GM19351 (cell line): ENCODE measurements at regions not wholly inside any gene's neighbourhood (a gene's known extent, or its start where the extent isn't known, plus 50 kb on each side); places are given as distances from the start of the nearest gene placed in this dataset.
A peak's percentile ranks its signal among the peaks of the same experiment; 100 is the strongest.

ENCODE experiments used
- ATAC-seq: cut with Tn5 transposase; IDR thresholded peaks from one replicate; pipeline ENCODE4 v1.9.1; 2021; ENCODE audit warnings: mild to moderate bottlenecking, moderate library complexity; ENCODE audit not compliant: unreplicated experiment

DNA sequence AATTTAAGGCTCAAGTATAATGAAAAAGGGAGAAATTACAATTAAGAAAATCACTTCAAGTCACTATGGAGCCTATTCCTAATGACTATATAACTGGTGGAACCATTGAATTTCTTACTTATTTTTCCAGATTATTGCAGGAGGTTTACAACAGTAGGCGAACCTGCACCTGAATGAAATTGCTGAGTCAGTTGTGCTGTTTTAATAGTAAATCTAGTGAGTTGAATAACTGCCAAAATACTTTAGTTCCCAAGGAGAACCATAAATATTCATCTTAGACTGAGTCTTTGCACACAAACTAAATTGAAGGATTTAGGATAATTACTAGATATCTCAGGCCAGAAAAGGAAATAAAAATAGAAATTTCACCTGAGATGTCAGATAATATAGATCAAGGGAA is 1052.8 kb downstream of the NAALADL2 start:
- ATAC-seq = no peak

DNA sequence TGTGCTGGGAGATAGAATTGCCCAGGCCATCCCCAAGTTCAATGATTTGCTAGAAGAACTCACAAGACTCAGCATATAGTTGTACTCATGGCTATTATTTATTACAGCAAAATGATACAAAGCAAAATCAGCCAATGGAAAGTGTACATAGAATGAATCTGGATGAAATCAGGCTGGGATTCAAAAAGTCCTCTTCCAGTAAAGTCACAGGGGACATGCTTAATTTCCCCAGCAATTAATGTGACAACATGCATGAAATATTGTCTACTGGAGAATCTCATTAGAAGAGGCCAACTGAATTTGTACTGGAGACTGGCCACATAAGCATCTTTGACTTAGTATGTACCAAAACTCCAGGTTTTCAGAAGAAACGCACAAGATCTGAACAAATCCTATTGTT is 1043.1 kb downstream of the NAALADL2 start:
- no peak for ATAC-seq

DNA sequence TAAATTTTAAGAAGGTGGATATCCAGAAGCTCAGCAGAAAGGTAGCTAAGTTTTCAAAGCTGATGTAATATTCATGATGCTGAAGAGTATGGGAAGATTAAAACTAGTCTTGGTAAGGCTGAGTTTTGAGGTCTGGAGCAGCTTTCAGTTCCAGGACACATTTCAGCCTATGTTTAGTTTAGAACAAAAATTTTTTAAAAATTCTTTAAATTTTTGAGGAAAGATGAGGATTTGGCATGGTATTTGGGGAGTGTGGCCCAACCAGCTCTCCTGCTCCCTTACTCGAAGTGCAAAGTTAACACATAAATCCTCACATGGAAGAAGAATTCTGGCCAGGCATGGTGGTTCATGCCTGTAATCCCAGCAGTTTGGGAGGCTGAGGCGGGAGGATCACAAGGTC is 1039.1 kb downstream of the NAALADL2 start:
- ATAC-seq = no peak

DNA sequence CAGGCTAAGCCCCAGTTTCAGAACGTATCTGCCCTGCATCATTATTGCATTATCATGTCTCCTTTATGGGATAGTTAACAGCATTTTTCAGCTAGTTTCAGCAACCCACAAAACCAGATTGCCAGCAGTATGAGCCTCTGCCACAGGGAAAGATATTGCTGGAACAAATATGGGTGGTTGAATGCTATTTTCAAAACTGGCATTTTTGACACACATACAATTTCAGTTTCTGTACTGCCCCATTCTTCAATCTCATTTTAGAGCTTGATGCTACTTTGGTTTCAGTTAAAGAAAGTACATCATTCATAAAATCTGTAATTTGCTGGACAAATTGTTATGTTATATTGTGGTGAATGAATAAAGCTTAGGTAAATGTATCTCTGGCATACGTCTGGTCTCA is 1037.5 kb downstream of the NAALADL2 start:
- ATAC-seq = no peak

DNA sequence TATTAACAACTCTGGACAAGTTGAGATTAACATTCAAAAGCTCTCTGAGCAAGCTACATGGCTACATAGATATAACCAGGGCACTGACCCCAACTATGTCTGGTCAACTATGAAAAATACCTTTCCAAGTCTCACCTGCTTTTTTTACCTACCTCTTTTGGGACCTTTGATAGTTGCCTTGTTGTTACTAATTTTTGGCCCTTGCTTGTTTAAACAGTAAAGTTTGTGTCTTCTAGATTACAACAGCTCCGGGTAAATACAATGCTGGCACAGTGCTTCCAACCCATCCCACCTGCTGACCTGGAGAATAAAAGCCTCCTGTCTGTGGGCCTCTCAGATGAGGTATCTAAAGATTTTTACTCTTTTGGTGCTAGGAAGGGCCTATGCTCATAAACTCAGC is 1036.6 kb downstream of the NAALADL2 start:
- ATAC-seq = no peak

DNA sequence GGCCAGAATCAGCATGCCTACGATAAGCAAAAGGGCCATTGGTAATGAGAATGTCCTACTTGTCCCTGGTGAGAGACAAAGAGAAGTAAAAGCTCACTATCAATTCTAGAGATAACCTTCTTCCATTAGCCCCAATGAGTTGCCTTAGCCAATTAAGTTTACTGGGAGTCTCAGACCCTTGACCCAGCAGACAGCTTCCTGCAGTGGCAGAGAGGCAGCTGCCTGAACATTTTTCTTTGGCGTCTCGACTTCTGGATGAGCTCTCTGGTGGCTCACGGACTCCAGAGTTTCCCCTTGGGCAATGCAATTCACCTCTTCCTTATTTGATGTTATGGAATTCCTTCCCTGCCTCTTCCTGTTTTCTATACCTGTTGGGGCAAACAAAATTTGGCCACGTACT is 1034.4 kb downstream of the NAALADL2 start:
- no peak for ATAC-seq

DNA sequence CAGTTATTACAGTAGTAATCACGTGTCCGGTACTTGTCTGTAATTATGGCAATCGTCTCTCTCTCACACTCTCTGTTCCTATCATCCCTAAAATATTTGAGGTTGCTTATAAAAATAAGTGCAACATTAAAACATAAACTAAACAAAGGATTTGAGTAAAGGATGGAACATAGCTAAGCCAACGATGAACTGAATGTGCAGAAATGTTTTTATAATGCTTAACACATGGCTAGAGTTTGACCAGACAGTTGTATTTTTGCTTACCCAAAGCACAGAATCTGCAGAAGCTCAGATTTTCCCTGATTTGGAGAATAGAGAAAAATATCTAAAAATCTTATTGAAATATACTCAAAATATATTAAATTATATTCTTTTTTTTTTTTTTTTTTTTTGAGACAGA is 1030.9 kb downstream of the NAALADL2 start:
- ATAC-seq = no peak

DNA sequence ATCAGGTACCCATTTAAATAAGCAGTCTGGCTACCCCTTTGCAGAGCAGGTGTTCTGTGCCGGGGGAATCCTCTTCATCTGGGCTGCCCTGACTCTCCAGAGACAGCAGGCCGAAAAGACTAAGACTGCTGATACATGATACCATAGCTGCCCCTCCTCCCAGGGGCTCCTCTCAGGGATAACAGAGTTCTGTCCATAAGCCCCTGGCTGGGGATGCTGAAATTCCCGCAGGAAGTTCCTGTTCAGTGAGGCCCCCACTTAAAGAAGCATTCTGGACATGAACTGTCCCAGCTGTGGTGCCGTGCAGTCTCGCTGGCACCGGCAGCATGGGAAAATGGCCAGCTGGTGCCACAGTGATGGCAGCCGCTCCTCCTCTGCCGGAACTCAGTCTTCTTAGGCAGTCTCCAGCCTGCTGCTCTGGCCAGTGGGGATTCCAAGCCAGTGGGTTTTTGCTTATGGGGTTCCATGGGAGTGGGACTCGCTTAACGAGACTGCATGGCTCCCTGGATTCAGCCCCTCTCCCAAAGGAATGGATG is 1026.2 kb downstream of the NAALADL2 start:
- no peak for ATAC-seq

DNA sequence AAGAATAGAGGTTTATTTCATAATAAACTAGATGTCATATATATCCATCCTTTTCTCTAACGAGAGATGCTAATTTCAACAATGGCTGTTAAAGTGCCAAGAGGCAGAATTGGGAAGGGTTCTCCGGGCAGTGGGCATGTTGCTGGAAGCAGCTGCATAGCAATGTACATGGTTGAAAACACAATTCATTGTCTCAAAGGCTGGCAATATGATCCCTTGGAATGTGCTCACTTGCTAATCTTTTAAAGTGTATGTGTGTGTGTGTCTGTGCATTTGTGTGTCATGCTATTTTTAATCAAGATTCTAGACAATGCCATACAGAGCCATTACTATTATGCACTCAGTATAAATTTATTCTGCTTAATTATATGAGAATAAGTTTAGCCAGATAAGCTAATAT is 1020.3 kb downstream of the NAALADL2 start:
- no peak for ATAC-seq

DNA sequence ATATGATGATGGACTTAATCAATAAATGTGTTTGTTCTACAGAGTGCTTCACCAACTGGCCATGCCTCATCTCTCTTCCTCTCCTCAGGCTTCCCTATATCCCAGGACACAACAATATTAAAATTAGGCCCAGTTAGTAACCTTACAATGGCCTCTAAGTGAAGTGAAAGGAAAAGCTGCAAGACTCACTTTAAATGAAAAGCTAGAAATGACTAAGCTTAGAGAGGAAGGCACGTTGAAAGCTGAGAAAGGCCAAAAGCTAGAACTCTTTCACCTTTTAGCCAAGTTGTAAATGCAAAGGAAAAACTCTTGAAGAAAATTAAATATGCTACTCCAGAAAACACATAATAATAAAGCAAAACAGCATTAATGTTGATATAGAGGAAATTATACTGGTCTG is 1010.3 kb downstream of the NAALADL2 start:
- ATAC-seq = peak; percentile 78

DNA sequence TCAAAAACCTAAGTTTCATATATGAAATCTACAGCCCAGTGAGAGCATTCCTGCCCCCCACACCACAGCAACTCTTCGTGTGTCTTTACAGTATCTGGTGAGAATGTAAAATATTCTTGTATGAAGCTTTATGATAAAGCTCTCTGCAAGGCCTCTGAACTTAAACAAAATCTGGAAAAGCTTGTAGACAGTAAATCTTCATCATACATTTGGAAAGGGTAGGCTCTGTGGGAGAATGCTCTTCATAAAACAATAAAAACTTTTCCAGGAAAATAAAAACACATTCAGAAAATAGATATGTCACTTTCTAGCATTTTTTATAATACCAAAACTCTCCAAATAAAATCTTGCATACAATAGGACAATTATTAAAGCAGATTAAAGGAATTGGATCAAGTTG is 1009.5 kb downstream of the NAALADL2 start:
- no peak for ATAC-seq

DNA sequence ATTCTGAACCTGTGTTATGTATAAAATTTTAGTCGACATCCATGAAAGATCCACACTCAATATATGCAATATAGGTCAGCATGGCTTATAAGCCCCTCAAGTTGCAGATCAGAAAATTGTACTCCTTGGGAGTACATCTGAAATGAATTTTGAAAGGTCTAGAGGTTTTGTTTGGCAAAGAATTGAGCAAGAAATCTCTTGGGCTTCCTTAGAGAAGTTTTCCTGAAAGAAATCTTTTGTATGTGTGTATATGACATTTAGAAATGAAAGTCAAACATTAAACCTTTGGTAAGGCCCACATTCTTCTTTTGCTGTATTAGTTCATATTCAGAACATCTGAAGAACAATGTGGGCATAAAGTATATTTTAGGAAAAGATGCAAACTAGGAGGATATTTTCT is 1006.6 kb downstream of the NAALADL2 start:
- no peak for ATAC-seq

DNA sequence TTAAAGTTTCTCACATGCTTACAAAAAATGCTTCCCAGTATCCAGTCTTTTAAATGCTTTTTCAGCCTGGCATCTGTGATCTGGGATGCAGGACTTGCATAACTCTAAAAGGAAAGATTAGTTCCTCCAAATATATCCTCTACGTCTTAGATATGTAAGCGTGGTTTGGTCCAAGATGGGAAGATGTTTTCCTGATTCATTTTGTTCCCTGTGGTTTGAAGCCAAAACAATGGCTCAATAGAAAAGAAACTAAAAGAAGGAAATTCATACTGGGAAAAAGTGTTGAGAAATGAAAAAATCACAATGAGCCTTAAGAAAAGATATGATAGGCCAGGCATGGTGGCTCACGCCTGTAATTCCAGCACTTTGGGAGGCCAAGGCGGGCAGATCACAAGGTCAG is 1002.8 kb downstream of the NAALADL2 start:
- no peak for ATAC-seq
